ENCODE measurements at regions not wholly inside any gene's neighbourhood (a gene's known extent, or its start where the extent isn't known, plus 50 kb on each side); places are given as distances from the start of the nearest gene placed in this dataset.

DNA sequence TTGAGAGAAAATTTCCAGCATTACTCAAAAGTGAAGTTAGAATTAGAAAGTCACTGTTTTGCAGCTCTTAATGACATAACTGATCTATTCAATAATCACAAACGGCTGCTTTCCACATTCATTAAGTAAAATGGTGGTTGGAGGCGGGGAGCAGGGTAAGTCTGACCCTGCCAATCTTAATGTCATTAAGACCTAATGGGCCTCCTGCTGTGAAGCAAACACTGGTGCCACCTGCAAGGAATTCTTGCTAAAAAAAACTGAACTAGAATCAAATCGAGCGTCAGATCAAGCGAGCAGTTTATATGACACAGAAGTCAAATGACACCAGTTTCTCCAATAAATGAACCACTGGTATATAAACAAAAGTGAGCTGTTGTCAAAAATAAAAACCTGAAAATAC, 351.5 kb downstream of the BRD1 start:
- H3K4me3 ChIP-seq (ENCODE audit: low read depth, low read length), result no peak overlapping the region
- in situ Hi-C loops (cut with HindIII; ENCODE audit: low sequenced_read_pairs), result no loop called here
- TF ChIP-seq, protein P1, sequence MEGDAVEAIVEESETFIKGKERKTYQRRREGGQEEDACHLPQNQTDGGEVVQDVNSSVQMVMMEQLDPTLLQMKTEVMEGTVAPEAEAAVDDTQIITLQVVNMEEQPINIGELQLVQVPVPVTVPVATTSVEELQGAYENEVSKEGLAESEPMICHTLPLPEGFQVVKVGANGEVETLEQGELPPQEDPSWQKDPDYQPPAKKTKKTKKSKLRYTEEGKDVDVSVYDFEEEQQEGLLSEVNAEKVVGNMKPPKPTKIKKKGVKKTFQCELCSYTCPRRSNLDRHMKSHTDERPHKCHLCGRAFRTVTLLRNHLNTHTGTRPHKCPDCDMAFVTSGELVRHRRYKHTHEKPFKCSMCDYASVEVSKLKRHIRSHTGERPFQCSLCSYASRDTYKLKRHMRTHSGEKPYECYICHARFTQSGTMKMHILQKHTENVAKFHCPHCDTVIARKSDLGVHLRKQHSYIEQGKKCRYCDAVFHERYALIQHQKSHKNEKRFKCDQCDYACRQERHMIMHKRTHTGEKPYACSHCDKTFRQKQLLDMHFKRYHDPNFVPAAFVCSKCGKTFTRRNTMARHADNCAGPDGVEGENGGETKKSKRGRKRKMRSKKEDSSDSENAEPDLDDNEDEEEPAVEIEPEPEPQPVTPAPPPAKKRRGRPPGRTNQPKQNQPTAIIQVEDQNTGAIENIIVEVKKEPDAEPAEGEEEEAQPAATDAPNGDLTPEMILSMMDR (IDR thresholded peaks at IDR 0.05; ENCODE audit: low read depth, low read length, missing control alignments), result no peak
- no peak for DNase-seq (ENCODE audit: low read depth)

DNA sequence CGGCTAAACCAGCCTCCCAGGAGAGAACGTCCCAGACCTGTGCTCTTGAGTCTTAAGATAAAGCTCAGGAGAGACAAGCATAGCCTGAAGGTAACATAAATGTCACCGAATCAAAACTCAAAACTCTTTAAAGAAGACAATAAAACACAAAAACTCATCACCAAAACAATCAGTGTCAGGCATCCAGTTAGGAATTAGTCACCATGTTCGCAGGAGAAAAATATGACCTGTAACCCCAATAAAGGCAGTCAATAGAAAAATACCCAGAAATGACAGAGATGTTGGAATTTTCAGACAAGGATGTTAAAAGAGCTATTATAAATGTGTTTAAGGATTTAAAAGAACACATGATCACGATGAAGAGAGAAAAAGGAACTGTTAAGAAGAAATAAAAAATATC, 352.4 kb downstream of the BRD1 start:
- H3K4me3 ChIP-seq (ENCODE audit: low read depth, low read length), result no peak overlapping the region
- in situ Hi-C loops (cut with HindIII; ENCODE audit: low sequenced_read_pairs), result no loop called here
- no peak for DNase-seq (ENCODE audit: low read depth)
- TF ChIP-seq, protein P1 (IDR thresholded peaks at IDR 0.05; ENCODE audit: low read depth, low read length, missing control alignments), result no peak

DNA sequence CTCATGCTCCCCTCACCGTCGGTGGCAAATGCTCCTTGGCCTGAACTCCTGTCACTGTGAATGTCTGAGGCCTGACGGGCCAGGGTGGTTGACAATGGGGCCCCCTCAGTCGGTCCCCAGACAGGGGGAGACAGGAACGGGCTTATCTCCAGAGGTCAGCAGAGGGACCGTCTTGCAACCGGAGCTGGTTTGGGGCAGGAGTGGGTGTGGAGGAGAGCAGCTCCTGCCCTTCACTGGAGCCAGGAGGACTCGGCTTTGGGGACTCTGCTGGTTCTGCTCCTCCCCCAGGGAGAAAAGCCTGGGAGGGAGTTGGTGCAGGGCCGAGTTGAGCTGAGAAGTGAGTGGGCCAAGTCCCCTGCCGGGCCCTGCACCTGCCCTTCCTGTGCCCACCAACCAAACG, 354.4 kb downstream of the BRD1 start:
- no peak overlapping the region for H3K4me3 ChIP-seq (ENCODE audit: low read depth, low read length)
- DNase-seq (ENCODE audit: low read depth), result no peak
- in situ Hi-C loops (cut with HindIII; ENCODE audit: low sequenced_read_pairs), result no loop called here
- TF ChIP-seq, protein P1 (IDR thresholded peaks at IDR 0.05; ENCODE audit: low read depth, low read length, missing control alignments), result no peak

DNA sequence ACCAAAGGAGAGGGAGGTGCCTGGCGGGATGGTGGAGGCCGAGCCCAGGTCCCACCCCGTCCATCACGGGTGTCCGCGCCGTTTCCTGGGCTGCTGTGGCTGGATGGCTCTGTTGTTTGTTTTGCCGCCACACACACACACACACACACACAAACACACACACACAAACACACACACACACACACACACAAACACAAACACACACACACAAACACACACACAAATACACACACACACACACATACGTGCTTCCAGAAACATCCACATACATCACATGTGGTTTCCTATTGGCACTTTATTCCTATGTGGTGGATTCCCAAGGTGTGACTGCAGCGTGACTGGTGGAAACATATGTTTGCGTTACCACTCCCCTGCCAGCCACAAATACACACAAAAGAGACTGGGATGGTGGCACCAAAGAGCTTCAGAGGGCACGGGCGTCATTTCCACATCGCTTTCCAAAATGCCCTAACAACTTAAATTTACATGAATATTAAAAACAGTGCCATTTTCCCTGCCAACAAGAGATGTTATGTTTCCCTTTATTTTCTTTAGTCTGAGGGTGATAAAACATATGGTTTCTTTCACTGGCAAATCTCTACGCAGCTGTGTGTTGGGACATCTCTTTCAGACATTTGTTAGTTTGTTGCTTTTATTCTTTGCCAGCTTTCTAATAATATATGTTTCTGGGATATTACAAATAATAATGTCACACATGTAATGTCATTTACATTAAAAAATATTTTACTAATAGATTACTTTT, 356.8 kb downstream of the BRD1 start:
- in situ Hi-C loops (cut with HindIII; ENCODE audit: low sequenced_read_pairs), result no loop called here

DNA sequence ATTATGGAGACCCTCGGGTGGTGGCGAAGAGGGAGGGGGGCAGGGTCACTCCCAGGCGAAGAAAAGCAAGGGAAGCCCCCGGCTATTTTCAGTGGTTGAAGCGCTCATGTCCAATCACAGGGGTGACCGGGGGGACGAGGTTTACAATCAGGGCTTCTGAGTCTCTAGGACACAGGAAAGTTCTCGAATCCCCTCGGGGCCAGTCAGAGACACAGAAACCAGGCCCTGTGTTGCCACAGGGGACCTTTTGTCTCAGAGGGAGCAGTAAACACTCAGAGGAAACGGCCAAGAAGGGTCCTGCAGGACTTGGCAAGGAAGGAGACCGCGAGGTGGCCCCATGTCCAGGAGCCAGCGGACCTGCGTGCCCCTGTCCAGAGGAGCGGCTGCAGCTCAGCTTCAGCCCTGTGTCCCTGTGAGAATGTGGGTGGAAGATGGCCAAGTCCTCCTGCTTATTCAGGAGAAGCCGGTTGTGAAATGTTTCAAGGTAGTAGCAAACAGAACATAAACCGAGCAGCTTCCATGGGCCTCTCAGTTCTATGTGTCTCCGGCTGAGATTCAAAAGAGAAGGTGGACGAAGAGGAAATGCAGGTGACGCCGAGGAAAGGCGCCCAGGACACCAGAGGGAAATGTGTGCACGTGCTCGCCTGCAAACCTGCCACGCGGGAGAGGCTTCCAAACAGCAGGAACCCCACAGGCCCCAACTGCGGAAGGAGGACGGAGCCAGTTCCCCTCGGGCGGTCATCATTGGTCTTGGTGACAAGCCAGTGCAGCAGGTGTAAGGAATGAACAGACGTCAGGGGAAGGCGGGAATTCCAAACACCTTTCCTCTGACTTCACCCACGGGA, 357.6 kb downstream of the BRD1 start:
- DNase-seq (ENCODE audit: low read depth), result no peak
- H3K4me3 ChIP-seq (ENCODE audit: low read depth, low read length), result no peak overlapping the region
- TF ChIP-seq, protein P1 (IDR thresholded peaks at IDR 0.05; ENCODE audit: low read depth, low read length, missing control alignments), result no peak
- in situ Hi-C loops (cut with HindIII; ENCODE audit: low sequenced_read_pairs), result no loop called here

More for the DNA sequence above, 356.8 kb downstream of the BRD1 start:
- DNase-seq (ENCODE audit: low read depth), result no peak
- TF ChIP-seq, protein P1 (IDR thresholded peaks at IDR 0.05; ENCODE audit: low read depth, low read length, missing control alignments), result no peak
- H3K4me3 ChIP-seq (ENCODE audit: low read depth, low read length), result no peak overlapping the region

DNA sequence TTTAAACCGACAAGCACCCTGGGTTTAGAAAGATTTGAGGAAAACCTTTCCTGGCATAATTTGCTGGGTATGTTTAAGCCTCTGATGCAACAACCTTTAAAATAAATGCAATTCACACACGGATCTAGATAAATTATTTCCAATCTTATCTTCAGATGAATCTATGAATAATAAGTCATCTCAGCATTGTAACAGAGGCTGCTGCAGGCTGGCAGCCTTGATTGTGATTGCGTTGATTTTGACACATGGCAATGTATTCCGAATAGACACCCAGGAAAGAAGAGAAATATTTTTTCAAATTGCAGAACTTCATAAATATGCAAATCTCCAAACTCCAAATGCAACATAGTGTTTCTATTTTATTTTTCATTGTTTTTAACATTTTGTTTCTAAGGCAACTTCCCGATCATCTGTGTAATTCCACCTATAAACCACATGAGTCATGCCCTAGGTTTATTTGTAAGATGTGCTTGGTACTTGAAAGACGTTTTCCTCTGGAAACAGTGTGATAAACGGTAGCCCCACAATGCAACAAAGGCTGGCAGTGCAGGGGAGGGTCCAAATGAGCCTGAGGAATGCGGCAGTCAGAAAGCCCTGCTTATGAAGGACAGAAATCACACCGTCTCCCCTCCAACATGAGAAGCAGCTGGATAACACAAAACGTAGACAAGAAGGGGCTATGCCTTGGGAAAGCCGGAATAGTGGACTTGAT, 359.0 kb downstream of the BRD1 start:
- TF ChIP-seq, protein P1 (IDR thresholded peaks at IDR 0.05; ENCODE audit: low read depth, low read length, missing control alignments), result no peak
- in situ Hi-C loops (cut with HindIII; ENCODE audit: low sequenced_read_pairs), result no loop called here
- H3K4me3 ChIP-seq (ENCODE audit: low read depth, low read length), result no peak overlapping the region
- DNase-seq (ENCODE audit: low read depth), result no peak
